Osteoblast (primary cell): ENCODE measurements at regions not wholly inside any gene's neighbourhood (a gene's known extent, or its start where the extent isn't known, plus 50 kb on each side); places are given as distances from the start of the nearest gene placed in this dataset.

Source experiments
- DNase-seq: peaks from one replicate; pipeline ENCODE4 v3.0.0; 2011; ENCODE audit warnings: low spot score, mixed read lengths; ENCODE audit not compliant: insufficient read length; ENCODE audit errors: missing footprints
- H2AFZ ChIP-seq: 2 replicates; pipeline ENCODE4 v1.6.0; 2011; ENCODE audit warnings: mild to moderate bottlenecking, low read length
- H3K27ac ChIP-seq: 2 replicates; pipeline ENCODE4 v1.5.1; 2011; ENCODE audit warnings: mild to moderate bottlenecking, low read depth, low read length, moderate library complexity
- H3K27me3 ChIP-seq: 2 replicates; pipeline ENCODE4 v1.6.0; 2012; ENCODE audit warnings: mild to moderate bottlenecking, control low read depth, inconsistent platforms, low read length, moderate library complexity; ENCODE audit not compliant: insufficient read depth
- H3K36me3 ChIP-seq: 2 replicates; pipeline ENCODE4 v1.5.1; 2011; ENCODE audit warnings: mild to moderate bottlenecking, low read length, control low read depth, moderate library complexity; ENCODE audit not compliant: insufficient read depth
- H3K4me1 ChIP-seq: 2 replicates; pipeline ENCODE4 v1.5.1; 2011; ENCODE audit warnings: mild to moderate bottlenecking, low read length, control low read depth, moderate library complexity; ENCODE audit not compliant: insufficient read depth
- H3K4me2 ChIP-seq: 2 replicates; pipeline ENCODE4 v1.6.0; 2011; ENCODE audit warnings: mild to moderate bottlenecking, low read length; ENCODE audit not compliant: insufficient read depth
- H3K4me3 ChIP-seq: fragments of 200-600 bp; sonication (generic); 3 replicates; pipeline ENCODE4 v1.5.1; 2012; ENCODE audit warnings: mild to moderate bottlenecking, low read length, inconsistent platforms; ENCODE audit not compliant: insufficient read depth
- H3K79me2 ChIP-seq: 2 replicates; pipeline ENCODE4 v1.6.0; 2012; ENCODE audit warnings: mild to moderate bottlenecking, low read length, control low read depth, inconsistent platforms; ENCODE audit not compliant: insufficient read depth
- H3K9me3 ChIP-seq: 2 replicates; pipeline ENCODE4 v1.5.1; 2011; ENCODE audit warnings: low read depth, low read length, control low read depth
- H4K20me1 ChIP-seq: 2 replicates; pipeline ENCODE4 v1.6.0; 2012; ENCODE audit warnings: mild to moderate bottlenecking, low read length, control low read depth; ENCODE audit not compliant: insufficient read depth
- CTCF ChIP-seq: IDR thresholded peaks from 2 replicates; pipeline ENCODE4 v1.5.1; 2011; ENCODE audit warnings: mild to moderate bottlenecking, low read depth, low read length, moderate library complexity; ENCODE audit errors: extremely low read depth

- no peaks in the 10 kb centered on the region for H3K4me1 ChIP-seq
- no peak overlapping the region for H3K4me2 ChIP-seq
- peaks cover 2% of the 10 kb centered on the region for H3K9me3 ChIP-seq
- no peaks in the 10 kb centered on the region for H4K20me1 ChIP-seq
- H3K27ac ChIP-seq: no peak overlapping the region
- H3K36me3 ChIP-seq: no peaks in the 10 kb centered on the region
- TF ChIP-seq CTCF: no peak
- H3K27me3 ChIP-seq: peaks cover 53% of the 10 kb centered on the region
- no peak overlapping the region for H2AFZ ChIP-seq
- H3K79me2 ChIP-seq: no peaks in the 10 kb centered on the region
- DNase-seq: no peak
- no peak overlapping the region for H3K4me3 ChIP-seq
These were observed 198.1 kb downstream of the CXCL12 start for GRCh38 chr10:44186821-44187220.

GRCh38 chr10:44186150-44186549, 198.7 kb downstream of the CXCL12 start:
- H3K4me2 ChIP-seq: no peak overlapping the region
- peaks cover 2% of the 10 kb centered on the region for H3K9me3 ChIP-seq
- no peaks in the 10 kb centered on the region for H3K4me1 ChIP-seq
- no peak for TF ChIP-seq CTCF
- no peaks in the 10 kb centered on the region for H3K36me3 ChIP-seq
- H2AFZ ChIP-seq: no peak overlapping the region
- no peak for DNase-seq
- no peaks in the 10 kb centered on the region for H4K20me1 ChIP-seq
- no peak overlapping the region for H3K4me3 ChIP-seq
- peaks cover 46% of the 10 kb centered on the region for H3K27me3 ChIP-seq
- no peak overlapping the region for H3K27ac ChIP-seq
- no peaks in the 10 kb centered on the region for H3K79me2 ChIP-seq

- no peak for DNase-seq
- TF ChIP-seq CTCF: no peak
- no peak overlapping the region for H3K4me2 ChIP-seq
- no peak overlapping the region for H2AFZ ChIP-seq
- H3K4me3 ChIP-seq: no peak overlapping the region
- no peak overlapping the region for H3K27ac ChIP-seq
- H3K9me3 ChIP-seq: no peaks in the 10 kb centered on the region
- H3K36me3 ChIP-seq: no peaks in the 10 kb centered on the region
- peaks cover 39% of the 10 kb centered on the region for H3K27me3 ChIP-seq
- H3K79me2 ChIP-seq: no peaks in the 10 kb centered on the region
- H3K4me1 ChIP-seq: peaks cover 6% of the 10 kb centered on the region
- no peaks in the 10 kb centered on the region for H4K20me1 ChIP-seq
These were observed 199.6 kb downstream of the CXCL12 start for GRCh38 chr10:44185315-44185666.

GRCh38 chr10:44184633-44185314, 200.1 kb downstream of the CXCL12 start:
- no peak overlapping the region for H3K4me3 ChIP-seq
- no peak overlapping the region for H3K4me2 ChIP-seq
- H2AFZ ChIP-seq: no peak overlapping the region
- H4K20me1 ChIP-seq: no peaks in the 10 kb centered on the region
- H3K4me1 ChIP-seq: peaks cover 11% of the 10 kb centered on the region
- no peak for DNase-seq
- peaks cover 39% of the 10 kb centered on the region for H3K27me3 ChIP-seq
- no peak for TF ChIP-seq CTCF
- H3K27ac ChIP-seq: no peak overlapping the region
- no peaks in the 10 kb centered on the region for H3K36me3 ChIP-seq
- H3K79me2 ChIP-seq: no peaks in the 10 kb centered on the region
- no peaks in the 10 kb centered on the region for H3K9me3 ChIP-seq
